ENCODE measurements at regions not wholly inside any gene's neighbourhood (a gene's known extent, or its start where the extent isn't known, plus 50 kb on each side); places are given as distances from the start of the nearest gene placed in this dataset.

GRCh38 chr2:118772487-118773200 is 74.8 kb downstream of the EN1 start:
- TF ChIP-seq CTCF (IDR thresholded peaks at IDR 0.05; ENCODE audit: low read length) (no peak), EZH2 (IDR thresholded peaks at IDR 0.05; ENCODE audit: borderline replicate concordance, low read length) (no peak)
